SU-DHL-6 (cell line): ENCODE measurements at regions not wholly inside any gene's neighbourhood (a gene's known extent, or its start where the extent isn't known, plus 50 kb on each side); places are given as distances from the start of the nearest gene placed in this dataset.

Experiments
- H2AFZ ChIP-seq: fragments of 200-600 bp; sonication (generic); 2 replicates; pipeline ENCODE4 v1.6.1; 2014; ENCODE audit warnings: low read depth, mild to moderate bottlenecking, moderate library complexity, mixed read lengths, antibody characterized with exemption, low read length; ENCODE audit not compliant: severe bottlenecking
- H3F3A ChIP-seq: fragments of 200-600 bp; shearing (Covaris generic); 2 replicates; pipeline ENCODE4 v1.6.0; 2016; ENCODE audit warnings: antibody characterized with exemption, mild to moderate bottlenecking; ENCODE audit not compliant: insufficient read depth
- H3K27ac ChIP-seq: fragments of 200-600 bp; sonication (generic); 2 replicates; pipeline ENCODE4 v1.5.1; 2016; ENCODE audit warnings: low read depth, mild to moderate bottlenecking, low read length, moderate library complexity, mixed read lengths
- H3K27me3 ChIP-seq: fragments of 200-600 bp; sonication (generic), shearing (Covaris generic); 2 replicates; pipeline ENCODE4 v1.6.0; 2014; ENCODE audit warnings: mild to moderate bottlenecking, low read length
- H3K36me3 ChIP-seq: fragments of 200-600 bp; sonication (generic); 2 replicates; pipeline ENCODE4 v1.6.1; 2014; ENCODE audit warnings: mild to moderate bottlenecking, low read length, mixed read lengths
- H3K4me2 ChIP-seq: fragments of 300-600, 200-600 bp; shearing (Covaris generic), sonication (generic); 2 replicates; pipeline ENCODE4 v1.6.0; 2014; ENCODE audit warnings: low read length, low read depth, mild to moderate bottlenecking; ENCODE audit not compliant: poor library complexity, severe bottlenecking
- H3K4me3 ChIP-seq: fragments of 200-600 bp; sonication (generic); 2 replicates; pipeline ENCODE4 v1.5.1; 2014; ENCODE audit warnings: antibody characterized with exemption, low read length, mild to moderate bottlenecking, mixed read lengths; ENCODE audit not compliant: insufficient read depth, poor library complexity, severe bottlenecking
- H3K79me2 ChIP-seq: fragments of 200-600 bp; sonication (generic); 2 replicates; pipeline ENCODE4 v1.6.1; 2014; ENCODE audit warnings: mild to moderate bottlenecking, low read length, moderate library complexity; ENCODE audit not compliant: insufficient read depth
- H3K9ac ChIP-seq: fragments of 200-600 bp; sonication (generic); 2 replicates; pipeline ENCODE4 v1.7.0; 2014; ENCODE audit warnings: mild to moderate bottlenecking, low read length
- H3K9me2 ChIP-seq: fragments of 200-600 bp; sonication (generic); replicated peaks from 2 replicates; pipeline ENCODE4 v1.6.1; 2014; ENCODE audit warnings: low read length; ENCODE audit not compliant: insufficient read depth
- H3K9me3 ChIP-seq: fragments of 200-600 bp; sonication (generic); 2 replicates; pipeline ENCODE4 v1.6.1; 2014; ENCODE audit warnings: low read length, mixed read lengths; ENCODE audit not compliant: insufficient read depth
- H4K20me1 ChIP-seq: fragments of 200-600 bp; sonication (generic); 2 replicates; pipeline ENCODE4 v1.6.1; 2014; ENCODE audit warnings: low read depth, mild to moderate bottlenecking, antibody characterized with exemption, low read length, moderate library complexity, mixed read lengths
- EZH2phosphoT487 ChIP-seq: fragments of 200-600 bp; sonication (generic), shearing (Covaris generic); conservative IDR thresholded peaks from 2 replicates; pipeline ENCODE4 v1.6.1; 2018; ENCODE audit warnings: mild to moderate bottlenecking, antibody characterized with exemption, low read length, moderate library complexity, mixed read lengths
- TF ChIP-seq, protein P1 (sequence below): fragments of 200-600 bp; sonication (generic); IDR thresholded peaks from one replicate; pipeline ENCODE4 v1.5.1; 2017; ENCODE audit warnings: antibody characterized with exemption, mild to moderate bottlenecking, low read length, moderate library complexity; ENCODE audit not compliant: insufficient read depth, poor library complexity, severe bottlenecking

DNA sequence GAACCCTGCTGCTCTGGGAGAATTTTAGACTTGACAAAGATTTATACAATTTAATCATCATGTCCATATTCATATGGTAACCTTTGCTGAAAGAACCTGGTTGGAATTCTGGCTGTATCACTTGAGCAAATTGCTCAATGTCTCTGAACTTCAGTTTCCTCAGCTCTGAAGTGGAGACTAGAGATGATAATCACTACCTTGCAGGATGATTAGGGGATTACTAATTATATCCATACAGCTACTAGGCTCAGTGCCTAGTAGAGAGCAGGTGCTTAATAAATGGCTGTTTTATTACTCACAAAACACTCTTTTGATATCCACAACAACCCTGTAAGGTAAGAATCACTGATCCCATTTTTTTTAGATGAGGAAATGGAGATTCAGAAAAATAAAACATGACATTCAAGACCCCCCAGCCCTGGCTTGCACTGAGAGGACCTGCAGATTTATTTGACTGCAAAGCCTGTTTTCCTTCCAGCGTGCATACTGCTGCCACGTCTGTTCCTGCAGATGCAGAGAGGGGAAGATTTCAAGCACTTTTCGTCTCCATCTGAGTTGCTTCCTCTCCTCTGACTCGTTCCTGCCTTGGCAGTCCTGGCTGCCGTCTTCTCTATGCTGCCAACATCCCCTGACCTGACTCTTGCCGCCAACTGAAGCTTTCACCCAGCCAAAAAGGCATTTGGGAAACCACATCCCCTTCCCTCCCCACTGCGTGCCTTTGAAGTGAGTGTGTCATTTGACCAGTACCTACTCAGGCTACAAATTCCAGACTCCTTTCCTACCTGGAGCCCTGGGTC, 203.0 kb downstream of the PLPP3 start:
- Histone ChIP-seq H3K4me2 (no peak overlapping the region), H3K27ac (no peak overlapping the region), H2AFZ (no peak overlapping the region)

DNA sequence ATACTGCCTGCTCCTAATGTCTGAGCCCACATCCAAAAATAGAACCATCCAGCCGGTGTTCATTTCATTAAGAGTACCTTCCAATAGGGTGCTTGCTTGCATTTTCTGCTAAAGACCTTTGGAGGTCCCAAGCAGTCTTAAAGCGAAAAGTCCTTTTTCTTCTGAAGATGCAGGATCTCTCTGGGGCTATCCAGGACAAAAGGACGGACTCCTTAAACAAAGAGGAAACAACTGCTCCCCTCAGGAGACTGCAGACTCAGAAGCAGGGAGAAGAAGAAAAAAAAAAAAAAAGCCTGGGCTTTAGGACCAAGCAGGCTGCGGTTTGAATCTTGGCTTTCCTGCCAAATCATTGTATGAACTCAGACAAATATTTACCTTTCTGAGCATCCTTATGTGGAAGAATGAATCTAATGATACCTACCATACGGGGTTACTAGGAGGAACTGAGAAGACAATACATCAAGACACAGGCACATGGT, 204.0 kb downstream of the PLPP3 start:
- no peak overlapping the region for H3K4me3 ChIP-seq
- H3K9me3 ChIP-seq = no peaks in the 10 kb centered on the region
- TF ChIP-seq, protein P1, sequence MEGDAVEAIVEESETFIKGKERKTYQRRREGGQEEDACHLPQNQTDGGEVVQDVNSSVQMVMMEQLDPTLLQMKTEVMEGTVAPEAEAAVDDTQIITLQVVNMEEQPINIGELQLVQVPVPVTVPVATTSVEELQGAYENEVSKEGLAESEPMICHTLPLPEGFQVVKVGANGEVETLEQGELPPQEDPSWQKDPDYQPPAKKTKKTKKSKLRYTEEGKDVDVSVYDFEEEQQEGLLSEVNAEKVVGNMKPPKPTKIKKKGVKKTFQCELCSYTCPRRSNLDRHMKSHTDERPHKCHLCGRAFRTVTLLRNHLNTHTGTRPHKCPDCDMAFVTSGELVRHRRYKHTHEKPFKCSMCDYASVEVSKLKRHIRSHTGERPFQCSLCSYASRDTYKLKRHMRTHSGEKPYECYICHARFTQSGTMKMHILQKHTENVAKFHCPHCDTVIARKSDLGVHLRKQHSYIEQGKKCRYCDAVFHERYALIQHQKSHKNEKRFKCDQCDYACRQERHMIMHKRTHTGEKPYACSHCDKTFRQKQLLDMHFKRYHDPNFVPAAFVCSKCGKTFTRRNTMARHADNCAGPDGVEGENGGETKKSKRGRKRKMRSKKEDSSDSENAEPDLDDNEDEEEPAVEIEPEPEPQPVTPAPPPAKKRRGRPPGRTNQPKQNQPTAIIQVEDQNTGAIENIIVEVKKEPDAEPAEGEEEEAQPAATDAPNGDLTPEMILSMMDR = no peak
- TF ChIP-seq EZH2phosphoT487 = no peak
- no peak overlapping the region for H3K4me2 ChIP-seq
- H3K27ac ChIP-seq = no peak overlapping the region
- H2AFZ ChIP-seq = no peak overlapping the region
- H4K20me1 ChIP-seq = no peaks in the 10 kb centered on the region
- H3K79me2 ChIP-seq = no peaks in the 10 kb centered on the region
- H3K9me2 ChIP-seq = no peaks in the 10 kb centered on the region
- H3K36me3 ChIP-seq = no peaks in the 10 kb centered on the region
- H3K27me3 ChIP-seq = no peaks in the 10 kb centered on the region
- no peaks in the 10 kb centered on the region for H3F3A ChIP-seq
- H3K9ac ChIP-seq = no peak overlapping the region

More for the DNA sequence above, 203.0 kb downstream of the PLPP3 start:
- H3K79me2 ChIP-seq = no peaks in the 10 kb centered on the region
- H4K20me1 ChIP-seq = no peaks in the 10 kb centered on the region
- no peaks in the 10 kb centered on the region for H3K36me3 ChIP-seq
- no peaks in the 10 kb centered on the region for H3K9me3 ChIP-seq
- no peak overlapping the region for H3K9ac ChIP-seq
- no peaks in the 10 kb centered on the region for H3K27me3 ChIP-seq
- TF ChIP-seq, protein P1 = no peak
- TF ChIP-seq EZH2phosphoT487 = no peak
- no peaks in the 10 kb centered on the region for H3K9me2 ChIP-seq
- no peaks in the 10 kb centered on the region for H3F3A ChIP-seq
- no peak overlapping the region for H3K4me3 ChIP-seq

DNA sequence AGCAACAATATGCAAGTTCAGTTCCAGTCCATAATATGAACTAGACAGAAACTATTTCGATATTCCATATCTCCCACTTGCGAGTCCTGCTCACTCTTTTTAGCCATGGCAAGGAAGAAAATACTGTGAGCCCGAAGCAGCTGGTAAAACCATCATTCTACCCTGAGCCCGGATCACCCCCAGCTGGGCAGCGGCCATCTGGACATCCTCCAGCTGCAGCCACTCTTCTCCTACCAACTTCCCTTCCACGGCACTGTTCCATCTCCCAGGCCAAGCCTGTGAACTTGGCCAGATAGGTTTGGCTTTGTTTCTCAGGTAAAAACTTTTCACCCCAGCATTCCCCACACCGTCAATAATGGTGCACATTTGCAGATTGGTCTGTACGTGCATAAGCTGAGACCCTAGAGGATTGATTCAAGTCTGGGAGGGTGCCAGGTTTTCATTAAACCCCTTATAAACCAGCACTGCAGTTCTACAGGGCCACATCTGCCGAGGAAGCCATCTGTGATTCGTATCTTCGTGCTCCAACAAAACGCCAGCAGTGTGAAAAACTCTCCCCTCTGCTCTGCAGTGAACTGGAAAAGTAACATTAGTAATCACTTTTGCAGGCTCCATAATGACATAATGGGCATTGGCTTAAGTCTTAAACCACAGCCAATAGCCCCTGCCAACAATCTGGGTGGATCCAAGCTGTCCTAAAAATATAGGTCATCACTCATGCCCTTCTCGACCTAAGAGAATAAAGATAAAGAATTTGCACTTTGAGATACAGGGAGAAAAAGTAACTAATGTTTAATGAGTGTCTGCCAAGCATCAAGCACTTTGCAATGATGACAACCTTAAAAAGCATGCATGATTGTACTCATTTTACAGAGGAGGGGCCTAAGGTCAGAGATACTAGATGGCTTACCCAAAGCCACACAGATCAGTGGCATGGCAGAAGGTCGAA, 205.1 kb downstream of the PLPP3 start:
- no peak overlapping the region for H2AFZ ChIP-seq
- no peaks in the 10 kb centered on the region for H3K36me3 ChIP-seq
- H4K20me1 ChIP-seq = no peaks in the 10 kb centered on the region
- H3K27ac ChIP-seq = no peak overlapping the region
- H3K4me2 ChIP-seq = no peak overlapping the region
- no peaks in the 10 kb centered on the region for H3K9me2 ChIP-seq
- H3K4me3 ChIP-seq = no peak overlapping the region
- H3K9me3 ChIP-seq = no peaks in the 10 kb centered on the region
- TF ChIP-seq, protein P1 = no peak
- no peak for TF ChIP-seq EZH2phosphoT487
- no peaks in the 10 kb centered on the region for H3F3A ChIP-seq
- no peaks in the 10 kb centered on the region for H3K27me3 ChIP-seq
- no peak overlapping the region for H3K9ac ChIP-seq
- no peaks in the 10 kb centered on the region for H3K79me2 ChIP-seq
